Activated B cell treated with CpG ODN at 0.5 μM for 24 hours (primary cell): ENCODE measurements at regions not wholly inside any gene's neighbourhood (a gene's known extent, or its start where the extent isn't known, plus 50 kb on each side); places are given as distances from the start of the nearest gene placed in this dataset.
"Not testable (repeated sequence)": the region's sequence is repeated elsewhere in the genome, so short reads cannot be mapped to it uniquely, and the experiment has no call there.

ENCODE experiments used
- ATAC-seq: fragments of 200-7000 bp; cut with Tn5 transposase; one replicate; pipeline ENCODE4 v1.10.0; 2021; ENCODE audit warnings: low read depth, mild to moderate bottlenecking, moderate library complexity
- CTCF ChIA-PET: fragments of 350-600 bp; sonication (Branson Sonifier 250); formaldehyde crosslinking; loops from one replicate; lab custom pipeline; 2021; ENCODE audit warnings: antibody characterized with exemption; lab: Charles Lee
- POLR2A ChIA-PET: fragments of 350-600 bp; sonication (Branson Sonifier 250); formaldehyde crosslinking; loops from one replicate; lab custom pipeline; 2021; ENCODE audit warnings: antibody characterized with exemption; lab: Charles Lee
- DNase-seq: peaks from one replicate; pipeline ENCODE4 v3.0.0; 2022
- H3K27ac Mint-ChIP-seq: one replicate; pipeline ENCODE4 v1.8.0; 2020; ENCODE audit warnings: mixed read lengths
- H3K27me3 Mint-ChIP-seq: one replicate; pipeline ENCODE4 v1.8.0; 2021; ENCODE audit warnings: mixed read lengths
- H3K36me3 Mint-ChIP-seq: one replicate; pipeline ENCODE4 v1.8.0; 2021; ENCODE audit warnings: low read depth, mixed read lengths
- H3K4me1 Mint-ChIP-seq: one replicate; pipeline ENCODE4 v1.8.0; 2021; ENCODE audit warnings: mixed read lengths
- H3K4me3 Mint-ChIP-seq: one replicate; pipeline ENCODE4 v1.8.0; 2020; ENCODE audit warnings: mild to moderate bottlenecking, mixed read lengths
- H3K9me3 Mint-ChIP-seq: one replicate; pipeline ENCODE4 v1.8.0; 2020; ENCODE audit warnings: mixed read lengths
- CTCF ChIP-seq: fragments of 200-600 bp; IDR thresholded peaks from one replicate; pipeline ENCODE4 v1.8.0; 2022; ENCODE audit warnings: antibody characterized with exemption, mild to moderate bottlenecking
- intact Hi-C: fragments of 100-400 bp; cut with micrococcal nuclease; formaldehyde crosslinking; loops from one replicate; pipeline ENCODE4 v1.15.1; 2024

GRCh38 chr3:3923619-3924018, 124.4 kb downstream of the LRRN1 start:
- H3K4me3 Mint-ChIP-seq = no peak overlapping the region
- no peaks in the 10 kb centered on the region for H3K27me3 Mint-ChIP-seq
- H3K27ac Mint-ChIP-seq = no peak overlapping the region
- CTCF ChIA-PET = no interaction called here
- no peak for DNase-seq
- POLR2A ChIA-PET = no interaction called here
- no peaks in the 10 kb centered on the region for H3K36me3 Mint-ChIP-seq
- H3K9me3 Mint-ChIP-seq = no peaks in the 10 kb centered on the region
- TF ChIP-seq CTCF = no peak
- no peaks in the 10 kb centered on the region for H3K4me1 Mint-ChIP-seq
- intact Hi-C loops = no loop called here
- ATAC-seq = no peak

GRCh38 chr3:3927198-3927597, 128.0 kb downstream of the LRRN1 start:
- Mint-ChIP-seq H3K4me3 (no peak overlapping the region), H3K27me3 (no peaks in the 10 kb centered on the region), H3K36me3 (no peaks in the 10 kb centered on the region), H3K9me3 (peaks cover 12% of the 10 kb centered on the region), H3K4me1 (no peaks in the 10 kb centered on the region), H3K27ac (no peak overlapping the region)
- ChIA-PET POLR2A (no interaction called here), CTCF (no interaction called here)
- DNase-seq = no peak
- no peak for ATAC-seq
- intact Hi-C loops = no loop called here
- TF ChIP-seq CTCF = no peak

GRCh38 chr3:3927965-3928364, 128.7 kb downstream of the LRRN1 start:
- ATAC-seq (no peak), DNase-seq (no peak)
- no peak for TF ChIP-seq CTCF
- H3K36me3 Mint-ChIP-seq = no peaks in the 10 kb centered on the region
- intact Hi-C loops = no loop called here
- no peak overlapping the region for H3K4me3 Mint-ChIP-seq
- no peaks in the 10 kb centered on the region for H3K27me3 Mint-ChIP-seq
- ChIA-PET POLR2A (no interaction called here), CTCF (no interaction called here)
- H3K4me1 Mint-ChIP-seq = no peaks in the 10 kb centered on the region
- no peak overlapping the region for H3K27ac Mint-ChIP-seq
- peaks cover 12% of the 10 kb centered on the region for H3K9me3 Mint-ChIP-seq

GRCh38 chr3:3941380-3941779, 142.1 kb downstream of the LRRN1 start:
- H3K4me1 Mint-ChIP-seq, CTCF ChIA-PET, H3K9me3 Mint-ChIP-seq, H3K36me3 Mint-ChIP-seq, H3K27ac Mint-ChIP-seq, H3K4me3 Mint-ChIP-seq, intact Hi-C loops, POLR2A ChIA-PET, H3K27me3 Mint-ChIP-seq, ATAC-seq, DNase-seq: not testable (repeated sequence)

GRCh38 chr3:3951071-3951470, 151.8 kb downstream of the LRRN1 start:
- CTCF ChIA-PET = no interaction called here
- TF ChIP-seq CTCF = no peak
- POLR2A ChIA-PET = no interaction called here
- Mint-ChIP-seq H3K4me1 (no peaks in the 10 kb centered on the region), H3K9me3 (no peaks in the 10 kb centered on the region), H3K4me3 (no peak overlapping the region), H3K27me3 (peaks cover 8% of the 10 kb centered on the region), H3K27ac (no peak overlapping the region), H3K36me3 (no peaks in the 10 kb centered on the region)
- ATAC-seq (no peak), DNase-seq (no peak)
- intact Hi-C loops = no loop called here

GRCh38 chr3:3951501-3951900, 152.3 kb downstream of the LRRN1 start:
- no peaks in the 10 kb centered on the region for H3K36me3 Mint-ChIP-seq
- no peak overlapping the region for H3K4me3 Mint-ChIP-seq
- intact Hi-C loops = no loop called here
- POLR2A ChIA-PET = no interaction called here
- no peak for TF ChIP-seq CTCF
- ATAC-seq = no peak
- peaks cover 8% of the 10 kb centered on the region for H3K27me3 Mint-ChIP-seq
- DNase-seq = no peak
- H3K4me1 Mint-ChIP-seq = no peaks in the 10 kb centered on the region
- no peak overlapping the region for H3K27ac Mint-ChIP-seq
- no peaks in the 10 kb centered on the region for H3K9me3 Mint-ChIP-seq
- CTCF ChIA-PET = no interaction called here

GRCh38 chr3:3962867-3963266, 163.6 kb downstream of the LRRN1 start:
- POLR2A ChIA-PET, DNase-seq, ATAC-seq: not testable (repeated sequence)

More at GRCh38 chr3:3962867-3963266, 163.6 kb downstream of the LRRN1 start:
- H3K4me1 Mint-ChIP-seq, H3K36me3 Mint-ChIP-seq, H3K27ac Mint-ChIP-seq, H3K9me3 Mint-ChIP-seq, H3K27me3 Mint-ChIP-seq, CTCF ChIA-PET, H3K4me3 Mint-ChIP-seq, intact Hi-C loops: not testable (repeated sequence)
